ENCODE measurements at regions not wholly inside any gene's neighbourhood (a gene's known extent, or its start where the extent isn't known, plus 50 kb on each side); places are given as distances from the start of the nearest gene placed in this dataset.

- Mint-ChIP-seq H3K4me1 (no peaks in the 10 kb centered on the region), H3K27ac (no peak overlapping the region), H3K36me3 (ENCODE audit: low read depth) (no peaks in the 10 kb centered on the region), H3K9me3 (peaks cover 13% of the 10 kb centered on the region), H3K27me3 (no peaks in the 10 kb centered on the region), H3K4me3 (no peak overlapping the region)
- DNase-seq, result no peak
- POLR2A ChIA-PET, result no interaction called here
- CTCF ChIA-PET, result no interaction called here
Measured at GRCh38 chr7:19224951-19225350, 79.7 kb upstream of the FERD3L start.

GRCh38 chr7:19215412-19215811, 70.2 kb upstream of the FERD3L start:
- H3K4me1 Mint-ChIP-seq, result no peaks in the 10 kb centered on the region
- H3K36me3 Mint-ChIP-seq (ENCODE audit: low read depth), result no peaks in the 10 kb centered on the region
- H3K9me3 Mint-ChIP-seq, result peaks cover 3% of the 10 kb centered on the region
- ChIA-PET CTCF (no interaction called here), POLR2A (no interaction called here)
- no peak overlapping the region for H3K27ac Mint-ChIP-seq
- no peak overlapping the region for H3K4me3 Mint-ChIP-seq
- DNase-seq, result no peak
- H3K27me3 Mint-ChIP-seq, result no peaks in the 10 kb centered on the region

- DNase-seq, result no peak
- no peaks in the 10 kb centered on the region for H3K4me1 Mint-ChIP-seq
- H3K36me3 Mint-ChIP-seq (ENCODE audit: low read depth), result no peaks in the 10 kb centered on the region
- ChIA-PET POLR2A (no interaction called here), CTCF (no interaction called here)
- no peak overlapping the region for H3K4me3 Mint-ChIP-seq
- H3K27me3 Mint-ChIP-seq, result no peaks in the 10 kb centered on the region
- H3K27ac Mint-ChIP-seq, result no peak overlapping the region
- H3K9me3 Mint-ChIP-seq, result peaks cover 3% of the 10 kb centered on the region
Measured at GRCh38 chr7:19213746-19214145, 68.5 kb upstream of the FERD3L start.

- CTCF ChIA-PET, result no interaction called here
- DNase-seq, result no peak
- H3K4me1 Mint-ChIP-seq, result no peaks in the 10 kb centered on the region
- POLR2A ChIA-PET, result no interaction called here
- H3K27ac Mint-ChIP-seq, result no peak overlapping the region
- no peaks in the 10 kb centered on the region for H3K27me3 Mint-ChIP-seq
- H3K9me3 Mint-ChIP-seq, result no peaks in the 10 kb centered on the region
- no peaks in the 10 kb centered on the region for H3K36me3 Mint-ChIP-seq (ENCODE audit: low read depth)
- no peak overlapping the region for H3K4me3 Mint-ChIP-seq
Measured at GRCh38 chr7:19210893-19211413, 65.7 kb upstream of the FERD3L start.

GRCh38 chr7:19209166-19209696, 64.0 kb upstream of the FERD3L start:
- H3K4me1 Mint-ChIP-seq, result no peaks in the 10 kb centered on the region
- no peak overlapping the region for H3K4me3 Mint-ChIP-seq
- no peaks in the 10 kb centered on the region for H3K9me3 Mint-ChIP-seq
- H3K36me3 Mint-ChIP-seq (ENCODE audit: low read depth), result no peaks in the 10 kb centered on the region
- no peak overlapping the region for H3K27ac Mint-ChIP-seq
- no peak for DNase-seq
- H3K27me3 Mint-ChIP-seq, result no peaks in the 10 kb centered on the region
- POLR2A ChIA-PET, result no interaction called here
- CTCF ChIA-PET, result no interaction called here

GRCh38 chr7:19206721-19207120, 61.5 kb upstream of the FERD3L start:
- Mint-ChIP-seq H3K9me3 (no peaks in the 10 kb centered on the region), H3K36me3 (ENCODE audit: low read depth) (no peaks in the 10 kb centered on the region), H3K27me3 (no peaks in the 10 kb centered on the region), H3K4me1 (no peaks in the 10 kb centered on the region), H3K27ac (no peak overlapping the region), H3K4me3 (no peak overlapping the region)
- ChIA-PET CTCF (no interaction called here), POLR2A (no interaction called here)
- DNase-seq, result no peak

GRCh38 chr7:19203686-19204085, 58.5 kb upstream of the FERD3L start:
- H3K27ac Mint-ChIP-seq, result no peak overlapping the region
- ChIA-PET CTCF (no interaction called here), POLR2A (no interaction called here)
- DNase-seq, result no peak
- no peaks in the 10 kb centered on the region for H3K9me3 Mint-ChIP-seq
- no peaks in the 10 kb centered on the region for H3K4me1 Mint-ChIP-seq
- H3K27me3 Mint-ChIP-seq, result no peaks in the 10 kb centered on the region
- H3K36me3 Mint-ChIP-seq (ENCODE audit: low read depth), result no peaks in the 10 kb centered on the region
- H3K4me3 Mint-ChIP-seq, result no peak overlapping the region

GRCh38 chr7:19202599-19202998, 57.4 kb upstream of the FERD3L start:
- no peak overlapping the region for H3K4me3 Mint-ChIP-seq
- POLR2A ChIA-PET, result no interaction called here

More at GRCh38 chr7:19202599-19202998, 57.4 kb upstream of the FERD3L start:
- H3K9me3 Mint-ChIP-seq, result no peaks in the 10 kb centered on the region
- no peaks in the 10 kb centered on the region for H3K4me1 Mint-ChIP-seq
- CTCF ChIA-PET, result no interaction called here
- H3K36me3 Mint-ChIP-seq (ENCODE audit: low read depth), result no peaks in the 10 kb centered on the region
- DNase-seq, result no peak
- no peak overlapping the region for H3K27ac Mint-ChIP-seq
- no peaks in the 10 kb centered on the region for H3K27me3 Mint-ChIP-seq

Measured in activated CD4-positive, alpha-beta T cell treated with anti-CD3 and anti-CD28 coated beads, Interleukin-2, amount 10 ng/mL, durations not matched to agents 7 days and 5 days (primary cell).